ENCODE measurements at regions not wholly inside any gene's neighbourhood (a gene's known extent, or its start where the extent isn't known, plus 50 kb on each side); places are given as distances from the start of the nearest gene placed in this dataset.

GRCh38 chr13:33466262-33466661 is 180.7 kb upstream of the STARD13 start:
- Histone ChIP-seq H3K36me3 (ENCODE audit: control insufficient read depth in 2 of 2, insufficient read depth in 2 of 2, low read length in 1 of 2) (no peaks in the 10 kb centered on the region), H3K79me2 (ENCODE audit: control insufficient read depth, insufficient read depth, low read length) (no peaks in the 10 kb centered on the region), H3K4me1 (ENCODE audit: control insufficient read depth, insufficient read depth, low read length) (no peaks in the 10 kb centered on the region), H3K27ac (ENCODE audit: control insufficient read depth, insufficient read depth) (no peak overlapping the region), H3K9me3 (replicated peaks; ENCODE audit: control insufficient read depth, insufficient read depth, low read length) (no peaks in the 10 kb centered on the region), H3K9ac (ENCODE audit: control insufficient read depth, insufficient read depth, low read length) (no peak overlapping the region), H3K4me2 (ENCODE audit: control insufficient read depth, insufficient read depth) (no peak overlapping the region), H2AFZ (ENCODE audit: control insufficient read depth, low read depth, low read length) (no peak overlapping the region), H3K27me3 (replicated peaks in 1 of 2; ENCODE audit: control insufficient read depth in 2 of 2, insufficient read depth in 2 of 2, low read length in 1 of 2) (no peaks in the 10 kb centered on the region), H4K20me1 (ENCODE audit: control insufficient read depth, insufficient read depth) (no peaks in the 10 kb centered on the region), H3K4me3 (no peak overlapping the region)
- WGBS (ENCODE audit: insufficient coverage, insufficient replicate concordance, low lambda C conversion rate, missing lambda C conversion rate) = 52% methylated on average over 2 of the region's 2 CpGs
- POLR2A ChIA-PET = no interaction called here
- FAIRE-seq (no peak), ATAC-seq (no peak), DNase-seq (ENCODE audit: low read depth, low spot score) (no peak)
- RAD21 ChIA-PET (ENCODE audit: unreplicated experiment) = no interaction called here
- SMC1A ChIA-PET (ENCODE audit: uncharacterized antibody, unreplicated experiment) = no interaction called here
- CTCF ChIA-PET = no interaction called here
- intact Hi-C loops (cut with micrococcal nuclease; ENCODE audit: unreplicated experiment) = no loop called here
- BruUV-seq (replicated peaks) = no TSS peak
- TF ChIP-seq ATF7 (IDR thresholded peaks at IDR 0.05; ENCODE audit: low read depth) (no peak), TCF3 (IDR thresholded peaks at IDR 0.05; ENCODE audit: borderline replicate concordance, insufficient read depth, low read depth, low read length) (no peak), MYC (IDR thresholded peaks at IDR 0.05; ENCODE audit: insufficient read depth, insufficient read length, insufficient replicate concordance, low read length, severe bottlenecking) (no peak), ZNF687 (IDR thresholded peaks at IDR 0.05) (no peak), ZBTB4 (CRISPR knock-in tag; IDR thresholded peaks at IDR 0.05) (no peak), MYB (IDR thresholded peaks at IDR 0.05; ENCODE audit: borderline replicate concordance, low read depth, low read length) (no peak), CBX3 (IDR thresholded peaks at IDR 0.05; ENCODE audit: borderline replicate concordance, low read depth) (no peak), ZNF207 (IDR thresholded peaks at IDR 0.05; ENCODE audit: borderline replicate concordance) (no peak), ATF2 (IDR thresholded peaks at IDR 0.05; ENCODE audit: low read length) (no peak), NRF1 (conservative IDR thresholded peaks at IDR 0.05; ENCODE audit: low read depth, low read length) (no peak), E2F4 (IDR thresholded peaks at IDR 0.05; ENCODE audit: low read depth, low read length) (no peak), E4F1 (IDR thresholded peaks at IDR 0.05; ENCODE audit: borderline replicate concordance, partially characterized antibody) (no peak)
- in situ Hi-C loops (cut with MboI) = no loop called here

Data from GM12878 (cell line).